GM23338 (cell line): ENCODE measurements at regions not wholly inside any gene's neighbourhood (a gene's known extent, or its start where the extent isn't known, plus 50 kb on each side); places are given as distances from the start of the nearest gene placed in this dataset.

ENCODE experiments used
- ATAC-seq: fragments of 200-7000 bp; cut with Tn5 transposase; 3 replicates; pipeline ENCODE4 v1.9.1; 2020
- DNase-seq: peaks from one replicate; pipeline ENCODE4 v3.0.0-alpha.2; 2015; ENCODE audit warnings: low spot score
- H2AFZ ChIP-seq: fragments of 200-600 bp; sonication (generic); 2 replicates; pipeline ENCODE4 v1.8.0; 2016; ENCODE audit warnings: antibody characterized with exemption, mild to moderate bottlenecking, moderate library complexity
- H3F3A ChIP-seq: fragments of 200-600 bp; sonication (generic); replicated peaks from 2 replicates; pipeline ENCODE4 v1.8.0; 2017; ENCODE audit warnings: antibody characterized with exemption, mixed run types, low read depth
- H3K27ac ChIP-seq: fragments of 200-600 bp; sonication (generic); 2 replicates; pipeline ENCODE4 v1.6.1; 2016; ENCODE audit warnings: low read depth
- H3K27me3 ChIP-seq: fragments of 200-600 bp; sonication (generic); 2 replicates; pipeline ENCODE4 v1.8.0; 2016; ENCODE audit warnings: mild to moderate bottlenecking, mixed run types, moderate library complexity; ENCODE audit not compliant: insufficient read depth
- H3K36me3 ChIP-seq: fragments of 200-600 bp; sonication (generic); 2 replicates; pipeline ENCODE4 v1.8.0; 2016; ENCODE audit warnings: mild to moderate bottlenecking; ENCODE audit not compliant: insufficient read depth
- H3K4me1 ChIP-seq: fragments of 200-600 bp; sonication (generic); 2 replicates; pipeline ENCODE4 v1.8.0; 2016; ENCODE audit warnings: mild to moderate bottlenecking, moderate library complexity; ENCODE audit not compliant: insufficient read depth
- H3K4me2 ChIP-seq: fragments of 200-600 bp; sonication (generic); 2 replicates; pipeline ENCODE4 v1.7.1; 2017; ENCODE audit warnings: mixed run types
- H3K4me3 ChIP-seq: fragments of 200-600 bp; sonication (generic); 2 replicates; pipeline ENCODE4 v1.6.1; 2016; ENCODE audit warnings: mixed run types
- H3K79me2 ChIP-seq: fragments of 200-600 bp; sonication (generic); replicated peaks from 2 replicates; pipeline ENCODE4 v1.8.0; 2017; ENCODE audit warnings: mild to moderate bottlenecking; ENCODE audit not compliant: insufficient read depth
- H3K9me2 ChIP-seq: fragments of 200-600 bp; sonication (generic); 2 replicates; pipeline ENCODE4 v1.8.0; 2017; ENCODE audit not compliant: insufficient read depth
- H4K20me1 ChIP-seq: fragments of 200-600 bp; sonication (generic); replicated peaks from 2 replicates; pipeline ENCODE4 v1.8.0; 2017; ENCODE audit warnings: mild to moderate bottlenecking; ENCODE audit not compliant: insufficient read depth
- H3K27ac Mint-ChIP-seq: 2 replicates; pipeline ENCODE4 v1.8.0; 2020; ENCODE audit warnings: inconsistent platforms, mild to moderate bottlenecking, moderate library complexity, mixed read lengths
- H3K27me3 Mint-ChIP-seq: 3 replicates; pipeline ENCODE4 v1.8.0; 2022; ENCODE audit warnings: low read depth, mild to moderate bottlenecking, moderate library complexity, mixed read lengths, inconsistent platforms; ENCODE audit not compliant: insufficient read depth, poor library complexity
- H3K36me3 Mint-ChIP-seq: 3 replicates; pipeline ENCODE4 v1.8.0; 2021; ENCODE audit warnings: low read depth, mild to moderate bottlenecking, inconsistent platforms, moderate library complexity, mixed read lengths
- H3K4me1 Mint-ChIP-seq: 3 replicates; pipeline ENCODE4 v1.8.0; 2020; ENCODE audit warnings: mild to moderate bottlenecking, inconsistent platforms, mixed read lengths
- H3K4me3 Mint-ChIP-seq: 3 replicates; pipeline ENCODE4 v1.8.0; 2021; ENCODE audit warnings: moderate library complexity, mild to moderate bottlenecking, inconsistent platforms, mixed read lengths
- H3K9me3 Mint-ChIP-seq: 3 replicates; pipeline ENCODE4 v1.8.0; 2020; ENCODE audit warnings: moderate library complexity, mild to moderate bottlenecking, inconsistent platforms, mixed read lengths
- CREB1 ChIP-seq: fragments of 250-450 bp; sonication (Bioruptor Pico); IDR thresholded peaks from 2 replicates; pipeline ENCODE4 v1.5.0; 2020; ENCODE audit warnings: low read depth, mild to moderate bottlenecking, moderate library complexity
- CTCF ChIP-seq, 2 experiments: fragments of 200-600 bp in 1 of 2; sonication (generic) in 1 of 2; conservative IDR thresholded peaks; 2 replicates each; pipeline versions ENCODE4 v1.5.1 to v1.6.1; 2016 to 2017; ENCODE audit warnings: antibody characterized with exemption in 2 of 2, low read depth in 2 of 2, mild to moderate bottlenecking in 2 of 2, moderate library complexity in 1 of 2
- ETS1 ChIP-seq: IDR thresholded peaks from 2 replicates; pipeline ENCODE4 v1.6.1; 2016; ENCODE audit warnings: antibody characterized with exemption
- EZH2 ChIP-seq: fragments of 200-600 bp; sonication (generic); IDR thresholded peaks from one replicate; pipeline ENCODE4 v1.8.0; 2017; ENCODE audit warnings: antibody characterized with exemption, mild to moderate bottlenecking, low read depth; ENCODE audit not compliant: unreplicated experiment
- EZH2phosphoT487 ChIP-seq: fragments of 200-600 bp; sonication (generic); IDR thresholded peaks from one replicate; pipeline ENCODE4 v1.8.1; 2018; ENCODE audit warnings: antibody characterized with exemption; ENCODE audit not compliant: unreplicated experiment
- JUNB ChIP-seq: IDR thresholded peaks from one replicate; pipeline ENCODE4 v1.6.1; 2016; ENCODE audit warnings: antibody characterized with exemption; ENCODE audit not compliant: unreplicated experiment
- NANOG ChIP-seq: IDR thresholded peaks from 2 replicates; pipeline ENCODE4 v1.6.1; 2016; ENCODE audit warnings: antibody characterized with exemption, borderline replicate concordance
- POLR2AphosphoS5 ChIP-seq: IDR thresholded peaks from 2 replicates; pipeline ENCODE4 v1.6.1; 2016; ENCODE audit warnings: antibody characterized with exemption, low read depth
- STAT1 ChIP-seq: IDR thresholded peaks from one replicate; pipeline ENCODE4 v1.6.1; 2016; ENCODE audit warnings: antibody characterized with exemption; ENCODE audit not compliant: unreplicated experiment
- ZNF114 ChIP-seq: fragments of 250-450 bp; sonication (Bioruptor Pico); IDR thresholded peaks from 2 replicates; pipeline ENCODE4 v1.5.0; 2020; ENCODE audit warnings: mild to moderate bottlenecking, moderate library complexity
- ZNF331 ChIP-seq: fragments of 250-450 bp; sonication (Bioruptor Pico); IDR thresholded peaks from 2 replicates; pipeline ENCODE4 v1.5.0; 2020; ENCODE audit warnings: low read depth, mild to moderate bottlenecking, moderate library complexity
- TF ChIP-seq, protein P1 (sequence below): IDR thresholded peaks from one replicate; pipeline ENCODE4 v1.6.1; 2018; ENCODE audit warnings: antibody characterized with exemption; ENCODE audit not compliant: unreplicated experiment
- TF ChIP-seq, protein P2 (sequence below): fragments of 250-450 bp; sonication (Bioruptor Pico); IDR thresholded peaks from 2 replicates; pipeline ENCODE4 v1.5.0; 2020; ENCODE audit warnings: mild to moderate bottlenecking, moderate library complexity

GRCh38 chr1:81729818-81730217 lies 70.9 kb upstream of the ADGRL2 start:
- peaks cover 16% of the 10 kb centered on the region for H3K4me1 Mint-ChIP-seq
- Histone ChIP-seq H3K79me2 (no peaks in the 10 kb centered on the region), H3K36me3 (no peaks in the 10 kb centered on the region), H4K20me1 (no peaks in the 10 kb centered on the region), H3K4me3 (no peak overlapping the region), H3K9me2 (no peaks in the 10 kb centered on the region), H3K4me2 (no peak overlapping the region), H3K27ac (no peak overlapping the region), H3K4me1 (no peaks in the 10 kb centered on the region; the same call in 1 of the 2 replicates), H3F3A (no peaks in the 10 kb centered on the region), H2AFZ (no peak overlapping the region), H3K27me3 (no peaks in the 10 kb centered on the region)
- no peak overlapping the region for H3K4me3 Mint-ChIP-seq
- peaks cover 2% of the 10 kb centered on the region for H3K27me3 Mint-ChIP-seq
- no peaks in the 10 kb centered on the region for H3K9me3 Mint-ChIP-seq
- H3K36me3 Mint-ChIP-seq = no peaks in the 10 kb centered on the region
- no peak for DNase-seq
- TF ChIP-seq ETS1 (no peak), JUNB (no peak), STAT1 (no peak), EZH2 (no peak), NANOG (no peak), ZNF331 (CRISPR knock-in tag) (no peak), ZNF114 (no peak), CTCF (conservative IDR thresholded peaks at IDR 0.05; ENCODE audit: low read depth in 2 of 2) (no peak), POLR2AphosphoS5 (no peak), EZH2phosphoT487 (no peak), CREB1 (CRISPR knock-in tag) (no peak)
- TF ChIP-seq, protein P1, sequence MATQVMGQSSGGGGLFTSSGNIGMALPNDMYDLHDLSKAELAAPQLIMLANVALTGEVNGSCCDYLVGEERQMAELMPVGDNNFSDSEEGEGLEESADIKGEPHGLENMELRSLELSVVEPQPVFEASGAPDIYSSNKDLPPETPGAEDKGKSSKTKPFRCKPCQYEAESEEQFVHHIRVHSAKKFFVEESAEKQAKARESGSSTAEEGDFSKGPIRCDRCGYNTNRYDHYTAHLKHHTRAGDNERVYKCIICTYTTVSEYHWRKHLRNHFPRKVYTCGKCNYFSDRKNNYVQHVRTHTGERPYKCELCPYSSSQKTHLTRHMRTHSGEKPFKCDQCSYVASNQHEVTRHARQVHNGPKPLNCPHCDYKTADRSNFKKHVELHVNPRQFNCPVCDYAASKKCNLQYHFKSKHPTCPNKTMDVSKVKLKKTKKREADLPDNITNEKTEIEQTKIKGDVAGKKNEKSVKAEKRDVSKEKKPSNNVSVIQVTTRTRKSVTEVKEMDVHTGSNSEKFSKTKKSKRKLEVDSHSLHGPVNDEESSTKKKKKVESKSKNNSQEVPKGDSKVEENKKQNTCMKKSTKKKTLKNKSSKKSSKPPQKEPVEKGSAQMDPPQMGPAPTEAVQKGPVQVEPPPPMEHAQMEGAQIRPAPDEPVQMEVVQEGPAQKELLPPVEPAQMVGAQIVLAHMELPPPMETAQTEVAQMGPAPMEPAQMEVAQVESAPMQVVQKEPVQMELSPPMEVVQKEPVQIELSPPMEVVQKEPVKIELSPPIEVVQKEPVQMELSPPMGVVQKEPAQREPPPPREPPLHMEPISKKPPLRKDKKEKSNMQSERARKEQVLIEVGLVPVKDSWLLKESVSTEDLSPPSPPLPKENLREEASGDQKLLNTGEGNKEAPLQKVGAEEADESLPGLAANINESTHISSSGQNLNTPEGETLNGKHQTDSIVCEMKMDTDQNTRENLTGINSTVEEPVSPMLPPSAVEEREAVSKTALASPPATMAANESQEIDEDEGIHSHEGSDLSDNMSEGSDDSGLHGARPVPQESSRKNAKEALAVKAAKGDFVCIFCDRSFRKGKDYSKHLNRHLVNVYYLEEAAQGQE = no peak
- TF ChIP-seq, protein P2, sequence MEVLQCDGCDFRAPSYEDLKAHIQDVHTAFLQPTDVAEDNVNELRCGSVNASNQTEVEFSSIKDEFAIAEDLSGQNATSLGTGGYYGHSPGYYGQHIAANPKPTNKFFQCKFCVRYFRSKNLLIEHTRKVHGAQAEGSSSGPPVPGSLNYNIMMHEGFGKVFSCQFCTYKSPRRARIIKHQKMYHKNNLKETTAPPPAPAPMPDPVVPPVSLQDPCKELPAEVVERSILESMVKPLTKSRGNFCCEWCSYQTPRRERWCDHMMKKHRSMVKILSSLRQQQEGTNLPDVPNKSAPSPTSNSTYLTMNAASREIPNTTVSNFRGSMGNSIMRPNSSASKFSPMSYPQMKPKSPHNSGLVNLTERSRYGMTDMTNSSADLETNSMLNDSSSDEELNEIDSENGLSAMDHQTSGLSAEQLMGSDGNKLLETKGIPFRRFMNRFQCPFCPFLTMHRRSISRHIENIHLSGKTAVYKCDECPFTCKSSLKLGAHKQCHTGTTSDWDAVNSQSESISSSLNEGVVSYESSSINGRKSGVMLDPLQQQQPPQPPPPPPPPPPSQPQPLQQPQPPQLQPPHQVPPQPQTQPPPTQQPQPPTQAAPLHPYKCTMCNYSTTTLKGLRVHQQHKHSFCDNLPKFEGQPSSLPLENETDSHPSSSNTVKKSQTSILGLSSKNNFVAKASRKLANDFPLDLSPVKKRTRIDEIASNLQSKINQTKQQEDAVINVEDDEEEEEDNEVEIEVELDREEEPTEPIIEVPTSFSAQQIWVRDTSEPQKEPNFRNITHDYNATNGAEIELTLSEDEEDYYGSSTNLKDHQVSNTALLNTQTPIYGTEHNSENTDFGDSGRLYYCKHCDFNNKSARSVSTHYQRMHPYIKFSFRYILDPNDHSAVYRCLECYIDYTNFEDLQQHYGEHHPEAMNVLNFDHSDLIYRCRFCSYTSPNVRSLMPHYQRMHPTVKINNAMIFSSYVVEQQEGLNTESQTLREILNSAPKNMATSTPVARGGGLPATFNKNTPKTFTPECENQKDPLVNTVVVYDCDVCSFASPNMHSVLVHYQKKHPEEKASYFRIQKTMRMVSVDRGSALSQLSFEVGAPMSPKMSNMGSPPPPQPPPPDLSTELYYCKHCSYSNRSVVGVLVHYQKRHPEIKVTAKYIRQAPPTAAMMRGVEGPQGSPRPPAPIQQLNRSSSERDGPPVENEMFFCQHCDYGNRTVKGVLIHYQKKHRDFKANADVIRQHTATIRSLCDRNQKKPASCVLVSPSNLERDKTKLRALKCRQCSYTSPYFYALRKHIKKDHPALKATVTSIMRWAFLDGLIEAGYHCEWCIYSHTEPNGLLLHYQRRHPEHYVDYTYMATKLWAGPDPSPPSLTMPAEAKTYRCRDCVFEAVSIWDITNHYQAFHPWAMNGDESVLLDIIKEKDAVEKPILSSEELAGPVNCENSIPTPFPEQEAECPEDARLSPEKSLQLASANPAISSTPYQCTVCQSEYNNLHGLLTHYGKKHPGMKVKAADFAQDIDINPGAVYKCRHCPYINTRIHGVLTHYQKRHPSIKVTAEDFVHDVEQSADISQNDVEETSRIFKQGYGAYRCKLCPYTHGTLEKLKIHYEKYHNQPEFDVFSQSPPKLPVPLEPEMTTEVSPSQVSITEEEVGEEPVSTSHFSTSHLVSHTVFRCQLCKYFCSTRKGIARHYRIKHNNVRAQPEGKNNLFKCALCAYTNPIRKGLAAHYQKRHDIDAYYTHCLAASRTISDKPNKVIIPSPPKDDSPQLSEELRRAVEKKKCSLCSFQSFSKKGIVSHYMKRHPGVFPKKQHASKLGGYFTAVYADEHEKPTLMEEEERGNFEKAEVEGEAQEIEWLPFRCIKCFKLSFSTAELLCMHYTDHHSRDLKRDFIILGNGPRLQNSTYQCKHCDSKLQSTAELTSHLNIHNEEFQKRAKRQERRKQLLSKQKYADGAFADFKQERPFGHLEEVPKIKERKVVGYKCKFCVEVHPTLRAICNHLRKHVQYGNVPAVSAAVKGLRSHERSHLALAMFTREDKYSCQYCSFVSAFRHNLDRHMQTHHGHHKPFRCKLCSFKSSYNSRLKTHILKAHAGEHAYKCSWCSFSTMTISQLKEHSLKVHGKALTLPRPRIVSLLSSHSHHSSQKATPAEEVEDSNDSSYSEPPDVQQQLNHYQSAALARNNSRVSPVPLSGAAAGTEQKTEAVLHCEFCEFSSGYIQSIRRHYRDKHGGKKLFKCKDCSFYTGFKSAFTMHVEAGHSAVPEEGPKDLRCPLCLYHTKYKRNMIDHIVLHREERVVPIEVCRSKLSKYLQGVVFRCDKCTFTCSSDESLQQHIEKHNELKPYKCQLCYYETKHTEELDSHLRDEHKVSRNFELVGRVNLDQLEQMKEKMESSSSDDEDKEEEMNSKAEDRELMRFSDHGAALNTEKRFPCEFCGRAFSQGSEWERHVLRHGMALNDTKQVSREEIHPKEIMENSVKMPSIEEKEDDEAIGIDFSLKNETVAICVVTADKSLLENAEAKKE = no peak
- H3K27ac Mint-ChIP-seq = no peak overlapping the region
- ATAC-seq = no peak
